GM21737 (cell line): ENCODE measurements at regions not wholly inside any gene's neighbourhood (a gene's known extent, or its start where the extent isn't known, plus 50 kb on each side); places are given as distances from the start of the nearest gene placed in this dataset.

ENCODE experiments used
- ATAC-seq: cut with Tn5 transposase; IDR thresholded peaks from one replicate; pipeline ENCODE4 v1.9.1; 2021; ENCODE audit warnings: mild to moderate bottlenecking, moderate library complexity; ENCODE audit not compliant: unreplicated experiment

DNA sequence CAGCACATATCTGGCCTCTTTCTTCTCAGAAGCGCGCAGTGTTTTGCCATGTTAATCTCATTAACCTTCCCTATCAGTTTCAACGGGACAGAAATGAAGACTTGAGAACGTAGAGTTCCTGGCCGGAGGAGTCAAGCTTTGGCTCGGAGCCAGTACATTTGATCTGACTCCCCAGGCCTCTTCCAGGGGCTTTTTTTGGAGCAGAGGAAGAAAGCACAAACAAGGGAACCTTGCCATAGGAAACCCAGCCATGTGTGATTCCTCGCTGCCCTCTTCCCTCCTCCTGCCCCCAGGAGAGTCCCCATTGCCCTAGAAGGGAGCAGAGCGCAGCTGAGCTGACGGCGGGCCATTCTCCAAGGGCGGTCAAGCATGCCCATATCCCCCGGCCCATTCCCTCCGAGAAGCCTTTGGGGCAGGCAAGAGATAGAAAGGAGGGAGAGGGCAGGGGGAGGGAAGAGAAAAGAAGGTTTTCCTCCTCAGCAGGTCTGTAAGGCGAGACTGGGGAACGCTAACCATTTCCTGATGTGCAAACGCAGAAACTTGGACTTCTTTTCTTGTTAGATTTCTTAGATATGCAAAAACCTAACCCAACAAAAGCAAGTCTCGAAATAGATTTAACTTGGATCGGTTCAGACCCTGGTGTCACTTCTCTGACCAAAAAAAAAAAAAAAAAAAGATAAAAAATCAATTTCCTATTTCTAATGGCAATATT lies 63.7 kb upstream of the POU3F3 start:
- no peak for ATAC-seq

DNA sequence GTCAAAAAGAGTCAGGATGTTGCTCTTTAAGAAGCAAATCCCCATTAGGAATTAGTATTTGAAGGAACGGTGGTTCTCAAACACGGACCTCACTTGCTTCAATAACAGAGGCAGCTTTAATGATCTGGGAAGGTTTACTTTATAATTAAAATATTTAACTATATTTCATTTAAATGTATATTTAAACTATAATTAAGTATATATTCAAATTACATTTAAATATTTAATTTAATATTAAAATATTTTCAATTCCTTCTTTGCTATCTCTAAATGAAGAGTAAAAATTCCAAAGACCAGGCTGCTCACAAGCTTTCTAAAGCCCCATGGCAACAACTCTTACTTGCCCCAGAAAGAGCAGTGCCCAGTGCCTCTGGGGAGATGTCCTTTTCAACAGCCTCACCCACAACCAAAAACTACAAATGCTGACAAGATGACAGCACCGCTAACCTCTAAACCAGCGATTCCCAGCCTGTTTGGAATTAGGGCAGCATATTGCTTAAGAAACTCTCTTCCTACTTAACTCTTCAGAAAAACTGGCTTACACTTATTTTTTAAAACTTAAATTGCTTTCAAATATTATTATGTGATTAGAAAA lies 62.9 kb upstream of the POU3F3 start:
- ATAC-seq: no peak

- ATAC-seq: no peak
Measured at GRCh38 chr2:104793966-104794365, 59.9 kb upstream of the POU3F3 start.

- ATAC-seq: no peak
Measured at GRCh38 chr2:104794441-104794840, 59.5 kb upstream of the POU3F3 start.
